Right kidney (tissue), 1 donor: ENCODE measurements at regions not wholly inside any gene's neighbourhood (a gene's known extent, or its start where the extent isn't known, plus 50 kb on each side); places are given as distances from the start of the nearest gene placed in this dataset.

Experiments used
- DNase-seq: peaks from one replicate; pipeline ENCODE4 v3.0.0-alpha.2; 2016

DNA sequence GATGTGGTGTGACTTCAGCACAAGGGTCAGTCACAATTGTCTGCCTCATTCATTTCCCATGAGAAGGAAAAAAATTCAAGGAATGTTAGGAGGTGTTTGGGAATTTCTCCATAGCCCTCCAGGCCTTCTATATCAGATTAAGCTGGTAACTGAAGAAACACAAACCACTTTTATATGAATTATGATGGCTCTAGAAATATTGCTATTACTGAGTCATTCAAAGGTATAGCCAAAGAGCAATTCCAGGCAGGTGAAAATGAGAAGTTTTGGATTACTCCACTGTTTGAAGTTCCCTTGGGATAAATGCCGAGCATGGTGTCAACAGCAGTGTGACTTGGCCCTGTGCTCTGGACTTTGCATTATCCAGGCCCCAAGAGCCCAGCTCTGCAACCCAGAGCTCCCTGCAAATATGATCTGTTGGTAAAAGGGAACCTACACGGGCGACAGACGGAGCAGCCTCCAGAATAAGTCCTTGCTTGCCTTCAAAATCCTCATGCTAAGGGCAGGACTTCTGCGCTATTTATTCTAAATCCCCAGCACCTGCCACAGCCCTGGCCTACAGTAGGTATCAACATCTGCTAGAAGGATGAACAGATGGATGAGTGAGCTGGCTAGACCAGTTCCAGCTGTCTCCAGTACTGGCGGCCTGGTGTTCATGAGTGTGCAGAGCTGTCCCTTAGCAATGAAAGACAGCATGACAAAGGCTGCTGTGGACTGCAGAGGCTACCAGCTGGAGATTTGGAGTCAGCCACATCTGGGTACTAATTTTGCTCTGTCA is 67.5 kb upstream of the ZBED5 start:
- DNase-seq, result no peak

DNA sequence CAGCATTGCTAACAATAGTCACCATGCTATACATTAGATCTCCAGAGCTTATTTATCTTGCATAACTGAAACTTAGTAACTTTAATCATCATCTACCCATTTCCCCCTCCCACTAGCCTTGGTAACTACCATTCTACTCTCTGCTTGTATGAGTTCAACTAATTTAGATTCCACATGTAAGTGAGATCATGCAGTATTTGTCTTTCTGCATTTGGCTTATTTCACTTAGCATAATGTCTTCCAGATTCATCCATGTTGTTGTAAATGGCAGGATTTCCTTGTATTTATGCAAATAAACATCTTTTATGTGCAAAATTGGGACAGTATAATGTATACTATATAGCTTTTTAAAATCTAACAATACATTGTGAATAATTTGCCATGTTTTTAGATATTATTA is 66.0 kb upstream of the ZBED5 start:
- DNase-seq, result no peak

DNA sequence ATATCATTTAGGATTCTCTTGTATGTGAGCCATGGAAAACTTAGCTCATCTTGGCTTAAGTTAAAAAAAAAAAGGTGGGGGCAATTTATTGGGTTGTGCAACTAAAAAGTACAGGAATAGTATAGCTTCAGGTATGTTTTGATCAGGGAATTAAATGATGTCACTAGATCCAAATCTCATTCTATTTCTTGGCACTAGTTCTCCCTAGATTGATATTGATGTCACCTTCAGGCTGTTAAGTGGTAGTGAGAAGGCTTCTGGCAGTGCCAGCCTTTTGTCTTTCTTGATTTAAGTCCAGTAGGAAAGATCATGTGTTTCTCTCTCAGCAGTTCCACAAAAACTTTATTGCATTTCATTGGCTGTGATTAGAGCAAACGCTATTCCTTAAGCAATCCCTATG is 65.0 kb upstream of the ZBED5 start:
- no peak for DNase-seq

DNA sequence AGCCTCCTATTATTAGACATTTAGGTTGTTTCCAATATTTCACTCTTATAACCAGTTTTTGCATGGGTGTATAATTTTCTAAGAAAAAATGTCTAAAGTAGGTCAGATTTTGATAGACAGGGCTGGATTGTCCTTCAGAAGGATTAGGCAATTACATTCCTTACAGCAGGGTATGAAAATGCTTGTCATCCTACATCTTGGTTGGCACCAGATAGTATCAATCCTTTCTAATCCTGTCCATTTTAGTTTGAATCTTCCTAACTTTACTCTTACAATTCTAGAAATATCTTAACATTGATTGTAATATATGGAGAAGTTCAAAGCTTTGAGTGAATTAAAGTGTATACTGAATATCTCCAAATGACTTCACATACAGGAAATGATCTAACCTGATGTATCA is 63.0 kb upstream of the ZBED5 start:
- no peak for DNase-seq

DNA sequence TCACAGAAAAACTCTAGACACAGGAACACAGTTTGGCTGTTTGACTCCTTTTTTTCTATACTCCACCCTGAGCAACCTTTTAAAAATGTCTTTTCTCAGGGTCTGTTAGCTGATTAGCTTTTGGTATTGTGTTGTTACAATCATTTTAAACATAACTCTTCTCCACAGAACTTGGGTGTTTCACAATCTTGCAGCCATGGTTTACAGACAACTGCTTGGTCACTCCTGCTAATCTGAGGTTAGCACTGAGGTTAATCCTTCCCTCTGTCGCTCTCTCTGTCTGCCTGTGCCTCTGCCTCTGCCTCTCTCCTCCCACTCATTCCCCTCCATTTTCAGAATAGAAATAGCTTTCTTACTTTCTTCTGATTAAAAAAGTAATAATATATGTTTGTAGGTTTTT is 62.4 kb upstream of the ZBED5 start:
- DNase-seq, result no peak

DNA sequence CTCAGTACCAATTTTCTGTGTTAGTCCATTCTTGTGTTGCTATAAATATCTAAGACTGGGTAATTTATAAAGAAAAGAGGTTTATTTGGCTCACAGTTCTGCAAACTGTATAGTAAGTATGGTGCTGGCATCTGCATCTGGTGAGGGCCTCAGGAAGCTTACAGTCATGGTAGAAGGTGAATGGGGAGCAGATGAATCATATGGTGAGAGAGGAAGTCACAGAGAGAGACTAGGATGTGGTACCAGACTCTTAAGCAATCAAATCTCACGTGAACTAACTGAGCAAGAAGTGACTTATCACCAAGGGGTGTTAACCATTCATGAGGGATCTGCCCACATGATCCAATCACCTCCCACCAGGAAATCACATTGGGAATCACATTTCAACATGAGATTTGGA is 60.8 kb upstream of the ZBED5 start:
- no peak for DNase-seq

DNA sequence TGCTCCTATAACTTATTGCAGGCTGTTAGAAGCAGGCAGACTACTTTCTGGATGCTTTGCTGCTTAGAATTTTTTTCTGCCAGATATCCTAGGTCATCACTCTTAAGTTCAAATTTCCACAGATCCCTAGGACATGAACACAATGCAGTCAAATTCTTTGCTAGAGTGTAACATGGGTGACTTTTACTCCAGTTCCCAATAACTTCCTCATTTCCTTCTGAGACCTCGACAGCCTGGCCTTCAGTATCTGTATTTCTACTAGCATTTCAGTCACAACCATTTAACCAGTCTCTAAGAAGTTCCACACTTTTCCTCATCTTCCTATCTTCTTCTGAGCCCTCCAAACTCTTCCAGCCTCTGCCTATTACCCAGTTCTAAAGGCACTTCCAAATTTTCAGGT is 60.4 kb upstream of the ZBED5 start:
- no peak for DNase-seq

DNA sequence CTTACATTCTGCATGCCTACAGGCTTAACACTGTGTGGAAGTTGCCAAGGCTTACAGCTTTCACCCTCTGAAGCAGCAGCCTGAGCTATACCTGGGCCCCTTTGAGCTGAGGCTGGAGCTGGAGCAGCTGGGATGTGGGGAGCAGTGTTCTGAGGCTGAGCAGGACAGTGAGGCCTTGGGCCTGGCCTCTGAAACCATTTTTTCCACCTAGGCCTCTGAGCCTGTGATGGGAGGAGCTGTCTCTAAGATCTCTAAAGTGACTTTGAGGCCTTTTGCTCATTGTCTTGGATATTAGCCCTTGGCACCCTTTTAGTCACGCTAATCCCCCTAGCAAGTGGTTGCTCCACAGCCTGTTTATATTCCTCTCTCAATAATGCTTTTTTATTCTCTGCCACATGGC is 59.9 kb upstream of the ZBED5 start:
- no peak for DNase-seq

DNA sequence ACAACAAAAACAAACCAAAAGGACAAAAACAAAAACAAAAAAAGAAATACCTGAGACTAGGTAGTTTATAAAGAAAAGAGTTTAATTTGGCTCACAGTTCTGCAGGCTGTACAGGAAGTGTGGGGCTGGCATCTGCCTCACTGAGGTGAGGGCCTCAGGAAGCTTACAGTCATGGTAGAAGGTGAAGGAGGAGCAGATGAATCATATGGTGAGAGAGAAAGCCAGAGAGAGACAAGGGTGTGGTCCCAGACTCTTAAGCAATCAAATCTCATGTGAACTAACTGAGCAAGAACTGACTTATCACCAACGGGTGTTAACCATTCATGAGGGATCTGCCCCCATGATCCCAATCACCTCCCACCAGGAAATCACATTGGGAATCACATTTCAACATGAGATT is 58.8 kb upstream of the ZBED5 start:
- no peak for DNase-seq

DNA sequence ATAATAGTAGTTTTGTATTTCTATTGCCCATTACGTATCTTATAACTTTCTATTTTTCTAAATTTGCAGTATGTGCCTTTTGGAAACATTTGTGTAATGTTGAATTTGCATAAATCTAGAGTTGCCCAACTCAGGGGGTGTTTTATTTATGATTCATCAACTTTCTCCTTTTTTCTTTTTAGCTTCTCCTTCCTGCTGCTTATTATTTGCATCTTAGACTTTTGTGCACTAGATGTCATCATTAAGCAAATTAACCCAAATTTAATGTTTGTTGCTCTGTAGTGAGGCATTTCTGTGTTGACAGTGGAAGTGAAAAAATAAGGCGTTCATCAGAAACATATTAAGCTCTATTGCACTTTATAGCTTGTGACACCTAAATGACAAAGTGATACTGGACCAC is 56.2 kb upstream of the ZBED5 start:
- DNase-seq, result no peak

DNA sequence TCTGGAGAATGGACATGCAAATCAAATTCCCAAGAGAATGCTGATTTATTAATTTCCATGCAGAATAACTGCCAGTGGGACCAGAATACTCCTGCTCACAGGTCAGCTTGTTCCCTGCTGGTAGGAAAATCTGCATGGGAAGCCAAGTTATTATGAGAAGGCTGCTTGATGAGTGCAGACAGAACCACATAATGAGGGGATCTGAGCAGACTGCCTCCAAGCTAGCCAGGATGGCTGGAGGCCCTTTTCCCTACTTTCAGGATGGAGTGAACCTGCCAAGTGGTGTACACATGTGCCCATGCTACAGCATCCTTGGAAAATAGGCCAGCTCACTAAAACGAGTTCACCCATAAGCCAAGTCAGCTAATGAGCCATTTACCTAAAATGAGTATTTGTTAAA is 55.2 kb upstream of the ZBED5 start:
- no peak for DNase-seq

DNA sequence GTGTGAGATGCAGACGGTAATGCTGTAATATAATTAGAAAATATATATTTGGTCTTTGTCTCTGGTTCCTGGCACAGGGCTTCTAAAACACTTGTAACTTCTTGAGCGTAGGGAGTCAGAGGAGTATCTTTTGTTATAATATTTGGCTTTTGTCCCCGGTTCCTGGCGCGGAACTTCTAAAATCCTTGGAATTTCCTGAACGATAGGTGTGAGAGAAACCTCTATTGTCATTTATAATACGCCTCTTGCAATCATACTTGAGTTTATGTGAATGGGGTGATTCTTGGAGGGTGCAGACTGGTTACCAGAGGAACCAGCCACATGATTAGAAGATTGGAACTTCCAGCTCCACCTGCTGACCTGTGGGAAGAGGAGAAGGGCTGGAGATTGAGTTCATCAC is 54.1 kb upstream of the ZBED5 start:
- DNase-seq, result no peak

DNA sequence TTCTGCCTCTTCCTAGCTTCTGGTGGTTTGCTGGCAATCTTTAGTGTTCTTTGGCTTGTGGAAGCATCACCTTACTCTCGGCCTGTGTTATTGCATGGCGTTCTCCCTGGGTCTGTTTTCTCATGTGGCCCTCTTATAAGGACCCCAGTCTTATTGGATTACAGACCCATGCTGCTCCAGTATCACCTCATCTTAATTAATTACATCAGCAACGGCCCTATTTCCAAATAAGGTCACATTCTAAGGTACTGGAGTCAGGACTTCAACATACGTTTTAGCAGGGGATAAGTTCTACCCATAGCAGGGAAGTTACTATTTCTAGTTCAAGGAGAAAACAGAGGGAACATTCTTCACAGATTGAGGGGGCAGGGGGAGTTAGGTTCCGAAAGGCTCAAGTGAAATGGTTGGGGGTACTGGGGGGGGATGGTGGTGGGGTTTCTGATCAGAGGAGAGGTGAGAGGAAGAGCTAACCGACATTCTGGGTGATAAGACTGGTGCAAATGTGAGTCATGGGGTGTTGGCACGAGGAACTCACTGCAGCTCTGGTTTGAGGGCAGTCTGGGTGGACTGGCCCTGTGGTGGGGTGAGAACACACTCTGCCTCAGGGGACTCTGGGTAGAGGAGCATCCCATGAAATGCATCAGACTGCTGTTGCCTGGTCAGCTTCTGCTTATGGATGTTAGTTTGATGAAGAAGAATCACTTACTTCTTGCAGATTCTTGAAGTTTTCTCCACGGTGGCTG is 51.5 kb upstream of the ZBED5 start:
- DNase-seq, result no peak

DNA sequence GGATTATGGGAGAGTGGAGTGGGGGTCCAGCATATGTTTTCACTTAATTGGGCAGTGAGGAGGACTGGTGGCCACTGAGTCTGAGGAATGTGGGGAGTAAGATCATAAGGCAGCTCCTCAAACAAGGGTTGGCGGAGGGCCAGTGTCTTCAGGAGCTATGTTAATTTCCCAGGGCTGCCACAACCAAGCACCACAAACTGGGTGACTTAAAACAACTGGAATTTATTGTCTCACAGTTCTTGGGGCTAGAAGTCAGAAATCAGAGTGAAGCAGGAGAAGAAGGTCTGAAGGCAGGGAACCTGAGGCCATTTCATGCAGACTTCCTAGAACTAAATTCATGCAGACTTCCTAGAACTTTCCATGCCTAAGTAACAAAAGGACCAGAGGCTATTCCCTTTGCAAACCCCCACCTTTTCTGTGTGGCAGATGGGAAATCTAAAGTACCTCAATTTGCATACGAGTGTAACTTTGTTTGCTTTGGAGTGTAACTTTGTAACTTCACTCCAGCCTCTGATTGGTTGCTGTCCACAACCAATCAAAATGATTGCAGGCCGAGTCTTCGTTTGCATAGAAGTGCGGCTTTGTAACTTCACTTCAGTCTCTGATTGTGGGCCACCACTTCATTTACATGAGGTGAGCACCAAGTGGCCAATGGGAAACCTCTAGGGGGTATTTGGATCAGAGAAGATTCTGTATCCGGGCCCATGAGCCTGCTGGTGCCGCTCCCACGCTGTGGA is 50.5 kb upstream of the ZBED5 start:
- DNase-seq, result no peak
